ENCODE measurements at regions not wholly inside any gene's neighbourhood (a gene's known extent, or its start where the extent isn't known, plus 50 kb on each side); places are given as distances from the start of the nearest gene placed in this dataset.

- Histone ChIP-seq H3K4me1 (no peaks in the 10 kb centered on the region), H3K36me3 (no peaks in the 10 kb centered on the region), H3K27ac (no peak overlapping the region), H3K9me3 (no peaks in the 10 kb centered on the region), H3K27me3 (no peaks in the 10 kb centered on the region), H3K4me3 (no peak overlapping the region)
- 65% methylated on average over 5 of the region's 5 CpGs for WGBS (ENCODE audit: insufficient coverage, low coverage, low lambda C conversion rate, missing lambda C conversion rate)
- intact Hi-C loops (cut with DNase I) = no loop called here
- DNase-seq (no peak), ATAC-seq (no peak)
- TF ChIP-seq POLR2A (IDR thresholded peaks at IDR 0.05) (no peak), CTCF (IDR thresholded peaks at IDR 0.05) (no peak)
These were observed 116.0 kb downstream of the MRPL39 start for GRCh38 chr21:25491267-25491666.

DNA sequence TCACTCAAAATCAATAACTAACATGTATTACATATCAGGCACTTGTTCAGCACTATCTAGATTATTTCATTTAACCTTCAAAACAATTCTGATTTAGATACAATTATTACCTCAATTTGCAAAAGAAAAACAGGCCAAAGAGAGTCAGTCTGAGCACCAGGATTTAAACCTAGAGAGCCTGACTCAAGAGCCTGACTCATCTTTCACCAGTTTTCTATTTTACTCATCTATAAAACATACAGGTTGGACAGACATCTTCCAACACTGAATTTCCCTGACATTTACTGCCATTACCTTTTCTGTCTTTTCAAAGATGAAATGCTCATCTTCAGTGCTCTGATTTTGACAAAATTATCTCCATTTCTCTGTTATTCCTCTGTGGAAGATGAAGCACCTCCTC lies 116.5 kb downstream of the MRPL39 start:
- ATAC-seq = no peak
- DNase-seq = no peak
- no peaks in the 10 kb centered on the region for H3K4me1 ChIP-seq
- H3K9me3 ChIP-seq = no peaks in the 10 kb centered on the region
- no peak overlapping the region for H3K27ac ChIP-seq
- no peaks in the 10 kb centered on the region for H3K36me3 ChIP-seq
- TF ChIP-seq CTCF (IDR thresholded peaks at IDR 0.05) (no peak), POLR2A (IDR thresholded peaks at IDR 0.05) (no peak)
- H3K27me3 ChIP-seq = no peaks in the 10 kb centered on the region
- intact Hi-C loops (cut with DNase I) = no loop called here
- H3K4me3 ChIP-seq = no peak overlapping the region

DNA sequence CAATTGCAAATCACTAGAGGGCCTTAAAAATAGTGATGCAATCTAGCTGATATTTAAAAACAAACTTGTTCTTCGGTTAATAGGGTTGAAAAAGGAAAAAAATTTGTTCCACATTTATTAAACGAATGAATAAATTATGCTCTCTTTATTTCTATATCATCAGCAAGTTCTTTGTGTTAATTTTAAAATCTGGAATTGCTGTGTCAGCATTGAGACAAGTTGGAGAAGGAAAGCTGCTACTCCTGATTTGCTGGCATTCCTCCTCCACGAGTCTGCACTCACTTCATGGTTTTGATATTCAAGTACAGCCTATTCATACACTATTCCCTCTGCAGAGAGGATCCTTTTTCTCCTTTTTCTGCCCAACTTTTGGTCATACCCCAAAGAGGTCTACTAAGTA lies 117.6 kb downstream of the MRPL39 start:
- Histone ChIP-seq H3K4me1 (no peaks in the 10 kb centered on the region), H3K27me3 (no peaks in the 10 kb centered on the region), H3K36me3 (no peaks in the 10 kb centered on the region), H3K9me3 (no peaks in the 10 kb centered on the region), H3K27ac (no peak overlapping the region), H3K4me3 (no peak overlapping the region)
- WGBS (ENCODE audit: insufficient coverage, low coverage, low lambda C conversion rate, missing lambda C conversion rate) = 37% methylated on average over 3 of the region's 3 CpGs
- ATAC-seq (no peak), DNase-seq (no peak)
- intact Hi-C loops (cut with DNase I) = no loop called here
- TF ChIP-seq CTCF (IDR thresholded peaks at IDR 0.05) (no peak), POLR2A (IDR thresholded peaks at IDR 0.05) (no peak)

- H3K4me1 ChIP-seq = no peaks in the 10 kb centered on the region
- no peaks in the 10 kb centered on the region for H3K36me3 ChIP-seq
- intact Hi-C loops (cut with DNase I) = no loop called here
- H3K4me3 ChIP-seq = no peak overlapping the region
- H3K27ac ChIP-seq = no peak overlapping the region
- no peaks in the 10 kb centered on the region for H3K27me3 ChIP-seq
- ATAC-seq (no peak), DNase-seq (no peak)
- 60% methylated on average over 3 of the region's 3 CpGs for WGBS (ENCODE audit: insufficient coverage, low coverage, low lambda C conversion rate, missing lambda C conversion rate)
- H3K9me3 ChIP-seq = no peaks in the 10 kb centered on the region
- TF ChIP-seq CTCF (IDR thresholded peaks at IDR 0.05) (no peak), POLR2A (IDR thresholded peaks at IDR 0.05) (no peak)
These were observed 120.2 kb downstream of the MRPL39 start for GRCh38 chr21:25487046-25487594.

GRCh38 chr21:25485914-25486313 lies 121.4 kb downstream of the MRPL39 start:
- no peak overlapping the region for H3K4me3 ChIP-seq
- H3K9me3 ChIP-seq = no peaks in the 10 kb centered on the region
- 25% methylated on average over 2 of the region's 2 CpGs for WGBS (ENCODE audit: insufficient coverage, low coverage, low lambda C conversion rate, missing lambda C conversion rate)
- no peaks in the 10 kb centered on the region for H3K4me1 ChIP-seq
- H3K36me3 ChIP-seq = no peaks in the 10 kb centered on the region
- no peak for ATAC-seq
- H3K27me3 ChIP-seq = no peaks in the 10 kb centered on the region
- DNase-seq = no peak
- TF ChIP-seq POLR2A (IDR thresholded peaks at IDR 0.05) = no peak
- no peak for TF ChIP-seq CTCF (IDR thresholded peaks at IDR 0.05)
- no peak overlapping the region for H3K27ac ChIP-seq
- intact Hi-C loops (cut with DNase I) = no loop called here
